Head of caudate nucleus (tissue), 42 donors: ENCODE measurements at regions not wholly inside any gene's neighbourhood (a gene's known extent, or its start where the extent isn't known, plus 50 kb on each side); places are given as distances from the start of the nearest gene placed in this dataset.

Experiments used
- DNase-seq, 42 donors: peaks; one replicate each; pipeline versions ENCODE4 v3.0.0 to v3.0.0-alpha.2; 2020 to 2021; ENCODE audit warnings: mixed read lengths in 7 of 42
- intact Hi-C: fragments of 100-400 bp; cut with DNase I; formaldehyde crosslinking; loops from one replicate; pipeline ENCODE4 v1.15.0; 2022

GRCh38 chr14:53703457-53703856 is 253.2 kb downstream of the BMP4 start:
- no peak for DNase-seq
- intact Hi-C loops: no loop called here

- no peak for DNase-seq
- intact Hi-C loops: no loop called here
These were observed 255.3 kb downstream of the BMP4 start for GRCh38 chr14:53701108-53701875.

- intact Hi-C loops: no loop called here
These were observed 260.2 kb downstream of the BMP4 start for GRCh38 chr14:53696217-53696965.

GRCh38 chr14:53695692-53696214 is 260.9 kb downstream of the BMP4 start:
- DNase-seq: no peak
- intact Hi-C loops: no loop called here

More at GRCh38 chr14:53696217-53696965, 260.2 kb downstream of the BMP4 start:
- no peak for DNase-seq

GRCh38 chr14:53692885-53693284 is 263.7 kb downstream of the BMP4 start:
- intact Hi-C loops: no loop called here
- no peak for DNase-seq

GRCh38 chr14:53692451-53692850 is 264.2 kb downstream of the BMP4 start:
- no peak for DNase-seq
- intact Hi-C loops: no loop called here

GRCh38 chr14:53683229-53683628 is 273.4 kb downstream of the BMP4 start:
- intact Hi-C loops: no loop called here
- DNase-seq: no peak

- no peak for DNase-seq
- intact Hi-C loops: no loop called here
These were observed 284.1 kb downstream of the BMP4 start for GRCh38 chr14:53672526-53672925.

- intact Hi-C loops: no loop called here
- no peak for DNase-seq
These were observed 285.9 kb downstream of the BMP4 start for GRCh38 chr14:53670701-53671100.

- no peak for DNase-seq
- intact Hi-C loops: no loop called here
These were observed 287.7 kb downstream of the BMP4 start for GRCh38 chr14:53668897-53669296.

- intact Hi-C loops: no loop called here
- peak in 2 of 42 donors; percentile 0 to 2 for DNase-seq
These were observed 292.9 kb downstream of the BMP4 start for GRCh38 chr14:53663709-53664108.

GRCh38 chr14:53655080-53655785 is 301.4 kb downstream of the BMP4 start:
- DNase-seq: no peak
- intact Hi-C loops: no loop called here

GRCh38 chr14:53652068-53652467 is 304.6 kb downstream of the BMP4 start:
- intact Hi-C loops: no loop called here
- no peak for DNase-seq

- no peak for DNase-seq
- intact Hi-C loops: no loop called here
These were observed 305.4 kb downstream of the BMP4 start for GRCh38 chr14:53651096-53651740.

- intact Hi-C loops: no loop called here
- DNase-seq: no peak
These were observed 309.7 kb downstream of the BMP4 start for GRCh38 chr14:53646925-53647324.

GRCh38 chr14:53640695-53641094 is 315.9 kb downstream of the BMP4 start:
- intact Hi-C loops: no loop called here
- no peak for DNase-seq

- DNase-seq: no peak
These were observed 317.7 kb downstream of the BMP4 start for GRCh38 chr14:53638966-53639365.

GRCh38 chr14:53634793-53635192 is 321.8 kb downstream of the BMP4 start:
- DNase-seq: no peak
- intact Hi-C loops: no loop called here

More at GRCh38 chr14:53638966-53639365, 317.7 kb downstream of the BMP4 start:
- intact Hi-C loops: no loop called here

- intact Hi-C loops: no loop called here
- DNase-seq: no peak
These were observed 326.3 kb downstream of the BMP4 start for GRCh38 chr14:53630336-53630735.
